ENCODE measurements at regions not wholly inside any gene's neighbourhood (a gene's known extent, or its start where the extent isn't known, plus 50 kb on each side); places are given as distances from the start of the nearest gene placed in this dataset.

GRCh38 chr16:63602206-63602927 lies 1519.5 kb downstream of the CDH11 start:
- H3K36me3 ChIP-seq (ENCODE audit: control insufficient read depth, insufficient read depth, low read length): no peaks in the 10 kb centered on the region
- TF ChIP-seq CTCF (IDR thresholded peaks at IDR 0.05; ENCODE audit: insufficient read depth, low read length, severe bottlenecking): no peak
- H3K4me3 ChIP-seq (ENCODE audit: low read depth, low read length): no peak overlapping the region
- FAIRE-seq (no peak), DNase-seq (ENCODE audit: low read depth) (no peak)
- H3K27me3 ChIP-seq (ENCODE audit: control insufficient read depth, insufficient read depth, low read length): no peaks in the 10 kb centered on the region

GRCh38 chr16:63596716-63597115 lies 1525.1 kb downstream of the CDH11 start:
- no peaks in the 10 kb centered on the region for H3K36me3 ChIP-seq (ENCODE audit: control insufficient read depth, insufficient read depth, low read length)
- no peaks in the 10 kb centered on the region for H3K27me3 ChIP-seq (ENCODE audit: control insufficient read depth, insufficient read depth, low read length)
- no peak for TF ChIP-seq CTCF (IDR thresholded peaks at IDR 0.05; ENCODE audit: insufficient read depth, low read length, severe bottlenecking)
- no peak overlapping the region for H3K4me3 ChIP-seq (ENCODE audit: low read depth, low read length)
- no peak for FAIRE-seq
- DNase-seq (ENCODE audit: low read depth): no peak

- Histone ChIP-seq H3K36me3 (ENCODE audit: control insufficient read depth, insufficient read depth, low read length) (no peaks in the 10 kb centered on the region), H3K27me3 (ENCODE audit: control insufficient read depth, insufficient read depth, low read length) (no peaks in the 10 kb centered on the region), H3K4me3 (ENCODE audit: low read depth, low read length) (no peak overlapping the region)
- no peak for DNase-seq (ENCODE audit: low read depth)
- FAIRE-seq: no peak
- no peak for TF ChIP-seq CTCF (IDR thresholded peaks at IDR 0.05; ENCODE audit: insufficient read depth, low read length, severe bottlenecking)
These were observed 1529.0 kb downstream of the CDH11 start for GRCh38 chr16:63592852-63593251.

- H3K27me3 ChIP-seq (ENCODE audit: control insufficient read depth, insufficient read depth, low read length): no peaks in the 10 kb centered on the region
- TF ChIP-seq CTCF (IDR thresholded peaks at IDR 0.05; ENCODE audit: insufficient read depth, low read length, severe bottlenecking): no peak
- no peak overlapping the region for H3K4me3 ChIP-seq (ENCODE audit: low read depth, low read length)
- no peak for DNase-seq (ENCODE audit: low read depth)
- FAIRE-seq: no peak
- no peaks in the 10 kb centered on the region for H3K36me3 ChIP-seq (ENCODE audit: control insufficient read depth, insufficient read depth, low read length)
These were observed 1540.3 kb downstream of the CDH11 start for GRCh38 chr16:63581570-63581969.

GRCh38 chr16:63578791-63579190 lies 1542.6 kb upstream of the CDH8 start:
- no peak for TF ChIP-seq CTCF (IDR thresholded peaks at IDR 0.05; ENCODE audit: insufficient read depth, low read length, severe bottlenecking)
- DNase-seq (ENCODE audit: low read depth) (no peak), FAIRE-seq (no peak)
- Histone ChIP-seq H3K4me3 (ENCODE audit: low read depth, low read length) (no peak overlapping the region), H3K36me3 (ENCODE audit: control insufficient read depth, insufficient read depth, low read length) (no peaks in the 10 kb centered on the region), H3K27me3 (ENCODE audit: control insufficient read depth, insufficient read depth, low read length) (no peaks in the 10 kb centered on the region)

GRCh38 chr16:63577891-63578290 lies 1541.7 kb upstream of the CDH8 start:
- H3K4me3 ChIP-seq (ENCODE audit: low read depth, low read length): no peak overlapping the region
- FAIRE-seq (no peak), DNase-seq (ENCODE audit: low read depth) (no peak)
- no peak for TF ChIP-seq CTCF (IDR thresholded peaks at IDR 0.05; ENCODE audit: insufficient read depth, low read length, severe bottlenecking)
- H3K27me3 ChIP-seq (ENCODE audit: control insufficient read depth, insufficient read depth, low read length): no peaks in the 10 kb centered on the region
- H3K36me3 ChIP-seq (ENCODE audit: control insufficient read depth, insufficient read depth, low read length): no peaks in the 10 kb centered on the region

All from bronchial epithelial cell (primary cell).